DOHH2 (cell line): ENCODE measurements at regions not wholly inside any gene's neighbourhood (a gene's known extent, or its start where the extent isn't known, plus 50 kb on each side); places are given as distances from the start of the nearest gene placed in this dataset.
"Not testable (repeated sequence)": the region's sequence is repeated elsewhere in the genome, so short reads cannot be mapped to it uniquely, and the experiment has no call there.

ENCODE experiments used
- H3F3A ChIP-seq: fragments of 200-600 bp; sonication (generic), shearing (Covaris generic); 2 replicates; pipeline ENCODE4 v1.6.0; 2016; ENCODE audit warnings: antibody characterized with exemption, mild to moderate bottlenecking; ENCODE audit not compliant: control insufficient read depth, insufficient read depth
- H3K27ac ChIP-seq: fragments of 200-600 bp; sonication (generic); 2 replicates; pipeline ENCODE4 v1.5.1; 2014; ENCODE audit warnings: low read depth, mild to moderate bottlenecking, low read length, moderate library complexity
- H3K27me3 ChIP-seq: fragments of 200-600 bp; sonication (generic); 2 replicates; pipeline ENCODE4 v1.6.1; 2014; ENCODE audit warnings: mild to moderate bottlenecking, low read length, mixed read lengths; ENCODE audit not compliant: control insufficient read depth
- H3K36me3 ChIP-seq: fragments of 200-600 bp; sonication (generic); 2 replicates; pipeline ENCODE4 v1.6.1; 2014; ENCODE audit warnings: mild to moderate bottlenecking, low read length, moderate library complexity, mixed read lengths; ENCODE audit not compliant: control insufficient read depth
- H3K4me1 ChIP-seq: fragments of 200-600 bp; sonication (generic); 2 replicates; pipeline ENCODE4 v1.6.1; 2014; ENCODE audit warnings: mild to moderate bottlenecking, low read length, mixed read lengths; ENCODE audit not compliant: control insufficient read depth
- H3K4me2 ChIP-seq: fragments of 200-600 bp; sonication (generic); 2 replicates; pipeline ENCODE4 v1.6.0; 2014; ENCODE audit warnings: mild to moderate bottlenecking, low read length, moderate library complexity
- H3K4me3 ChIP-seq: fragments of 200-600 bp; sonication (generic); 2 replicates; pipeline ENCODE4 v1.5.1; 2014; ENCODE audit warnings: mild to moderate bottlenecking, low read length, mixed read lengths
- H3K79me2 ChIP-seq: fragments of 200-600 bp; sonication (generic); 2 replicates; pipeline ENCODE4 v1.6.1; 2014; ENCODE audit warnings: mild to moderate bottlenecking, low read length, mixed read lengths; ENCODE audit not compliant: control insufficient read depth
- H3K9me2 ChIP-seq: fragments of 200-600 bp; sonication (generic); replicated peaks from 2 replicates; pipeline ENCODE4 v1.6.1; 2014; ENCODE audit warnings: mild to moderate bottlenecking, low read length, mixed read lengths; ENCODE audit not compliant: control insufficient read depth
- H3K9me3 ChIP-seq: fragments of 200-600 bp; sonication (generic); 2 replicates; pipeline ENCODE4 v1.6.1; 2014; ENCODE audit warnings: antibody characterized with exemption, low read length, mixed read lengths; ENCODE audit not compliant: control insufficient read depth, insufficient read depth
- H4K20me1 ChIP-seq: fragments of 200-600 bp; sonication (generic); 2 replicates; pipeline ENCODE4 v1.6.0; 2014; ENCODE audit warnings: low read depth, mild to moderate bottlenecking, antibody characterized with exemption, low read length, moderate library complexity; ENCODE audit not compliant: control insufficient read depth, insufficient read depth
- CTCF ChIP-seq: fragments of 200-600 bp; sonication (generic); IDR thresholded peaks from one replicate; pipeline ENCODE4 v1.5.1; 2014; ENCODE audit warnings: antibody characterized with exemption, mild to moderate bottlenecking, low read depth, low read length; ENCODE audit not compliant: poor library complexity, severe bottlenecking
- EZH2phosphoT487 ChIP-seq: fragments of 200-600 bp; sonication (generic); IDR thresholded peaks from 2 replicates; pipeline ENCODE4 v1.6.1; 2017; ENCODE audit warnings: borderline replicate concordance, mild to moderate bottlenecking, antibody characterized with exemption, low read length, moderate library complexity, mixed read lengths

GRCh38 chr6:91911945-91912344 lies 1325.1 kb upstream of the MAP3K7 start:
- no peaks in the 10 kb centered on the region for H3K4me1 ChIP-seq

GRCh38 chr6:91904586-91905164 lies 1317.8 kb upstream of the MAP3K7 start:
- Histone ChIP-seq H3K9me2 (no peaks in the 10 kb centered on the region), H3K4me3 (no peak overlapping the region), H3K27me3 (no peaks in the 10 kb centered on the region), H3K79me2 (no peaks in the 10 kb centered on the region), H3K36me3 (no peaks in the 10 kb centered on the region), H4K20me1 (no peaks in the 10 kb centered on the region), H3F3A (no peaks in the 10 kb centered on the region), H3K9me3 (no peaks in the 10 kb centered on the region), H3K4me2 (no peak overlapping the region), H3K4me1 (no peaks in the 10 kb centered on the region), H3K27ac (no peak overlapping the region)
- TF ChIP-seq CTCF: no peak
- TF ChIP-seq EZH2phosphoT487: no peak

More at GRCh38 chr6:91911945-91912344, 1325.1 kb upstream of the MAP3K7 start:
- Histone ChIP-seq H3K9me3 (no peaks in the 10 kb centered on the region), H3F3A (no peaks in the 10 kb centered on the region), H3K79me2 (no peaks in the 10 kb centered on the region), H3K36me3 (no peaks in the 10 kb centered on the region), H3K9me2 (no peaks in the 10 kb centered on the region), H3K27ac (no peak overlapping the region), H3K4me3 (no peak overlapping the region), H3K4me2 (no peak overlapping the region), H3K27me3 (no peaks in the 10 kb centered on the region), H4K20me1 (no peaks in the 10 kb centered on the region)
- TF ChIP-seq EZH2phosphoT487: no peak

- TF ChIP-seq CTCF: no peak
- TF ChIP-seq EZH2phosphoT487: no peak
- Histone ChIP-seq H3K9me3 (no peaks in the 10 kb centered on the region), H4K20me1 (no peaks in the 10 kb centered on the region), H3K27ac (no peak overlapping the region), H3K4me2 (no peak overlapping the region), H3K79me2 (no peaks in the 10 kb centered on the region), H3K27me3 (no peaks in the 10 kb centered on the region), H3K4me3 (no peak overlapping the region), H3F3A (no peaks in the 10 kb centered on the region), H3K4me1 (no peaks in the 10 kb centered on the region), H3K36me3 (no peaks in the 10 kb centered on the region), H3K9me2 (no peaks in the 10 kb centered on the region)
Observed at GRCh38 chr6:91895599-91896285, 1308.9 kb upstream of the MAP3K7 start.

- H3K27me3 ChIP-seq: no peaks in the 10 kb centered on the region
- H3K27ac ChIP-seq: no peak overlapping the region
- no peaks in the 10 kb centered on the region for H3K9me2 ChIP-seq
- H4K20me1 ChIP-seq: no peaks in the 10 kb centered on the region
- no peaks in the 10 kb centered on the region for H3K79me2 ChIP-seq
- no peaks in the 10 kb centered on the region for H3K4me1 ChIP-seq
- no peak for TF ChIP-seq EZH2phosphoT487
- TF ChIP-seq CTCF: no peak
- no peak overlapping the region for H3K4me2 ChIP-seq
- no peak overlapping the region for H3K4me3 ChIP-seq
- H3F3A ChIP-seq: no peaks in the 10 kb centered on the region
- H3K9me3 ChIP-seq: peaks cover 21% of the 10 kb centered on the region
- no peaks in the 10 kb centered on the region for H3K36me3 ChIP-seq
Observed at GRCh38 chr6:91886183-91886795, 1299.4 kb upstream of the MAP3K7 start.

GRCh38 chr6:91881791-91882190 lies 1294.9 kb upstream of the MAP3K7 start:
- not testable (repeated sequence) for H3K4me1 ChIP-seq, H3K27ac ChIP-seq

More at GRCh38 chr6:91881791-91882190, 1294.9 kb upstream of the MAP3K7 start:
- H3K9me3 ChIP-seq: peaks cover 16% of the 10 kb centered on the region
- H3K4me3 ChIP-seq, H3K36me3 ChIP-seq, H3K27me3 ChIP-seq, H3K4me2 ChIP-seq, H4K20me1 ChIP-seq, H3F3A ChIP-seq, H3K79me2 ChIP-seq, H3K9me2 ChIP-seq: not testable (repeated sequence)
